Effector CD8-positive, alpha-beta T cell (primary cell): ENCODE measurements at regions not wholly inside any gene's neighbourhood (a gene's known extent, or its start where the extent isn't known, plus 50 kb on each side); places are given as distances from the start of the nearest gene placed in this dataset.
"Not testable (repeated sequence)": the region's sequence is repeated elsewhere in the genome, so short reads cannot be mapped to it uniquely, and the experiment has no call there.

Experiments
- DNase-seq: peaks from one replicate; lab custom pipeline; 2025; lab: John Stamatoyannopoulos, UW

GRCh38 chr10:64573623-64574325, 1052.6 kb downstream of the REEP3 start:
- no peak for DNase-seq

GRCh38 chr10:64574371-64574770, 1053.2 kb downstream of the REEP3 start:
- DNase-seq, result no peak

- no peak for DNase-seq
Measured at GRCh38 chr10:64576497-64576896, 1055.3 kb downstream of the REEP3 start.

DNA sequence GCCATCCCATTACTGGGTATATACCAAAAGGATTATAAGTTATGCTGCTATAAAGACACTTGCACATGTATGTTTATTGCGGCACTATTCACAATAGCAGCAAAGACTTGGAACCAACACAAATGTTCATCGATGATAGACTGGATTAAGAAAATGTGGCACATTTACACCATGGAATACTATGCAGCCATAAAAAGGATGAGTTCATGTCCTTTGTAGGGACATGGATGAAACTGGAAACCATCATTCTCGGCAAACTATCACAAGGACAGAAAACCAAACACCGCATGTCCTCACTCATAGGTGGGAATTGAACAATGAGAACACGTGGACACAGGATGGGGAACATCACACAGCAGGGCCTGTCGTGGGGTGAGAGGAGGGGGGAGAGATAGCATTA, 1057.6 kb downstream of the REEP3 start:
- not testable (repeated sequence) for DNase-seq

DNA sequence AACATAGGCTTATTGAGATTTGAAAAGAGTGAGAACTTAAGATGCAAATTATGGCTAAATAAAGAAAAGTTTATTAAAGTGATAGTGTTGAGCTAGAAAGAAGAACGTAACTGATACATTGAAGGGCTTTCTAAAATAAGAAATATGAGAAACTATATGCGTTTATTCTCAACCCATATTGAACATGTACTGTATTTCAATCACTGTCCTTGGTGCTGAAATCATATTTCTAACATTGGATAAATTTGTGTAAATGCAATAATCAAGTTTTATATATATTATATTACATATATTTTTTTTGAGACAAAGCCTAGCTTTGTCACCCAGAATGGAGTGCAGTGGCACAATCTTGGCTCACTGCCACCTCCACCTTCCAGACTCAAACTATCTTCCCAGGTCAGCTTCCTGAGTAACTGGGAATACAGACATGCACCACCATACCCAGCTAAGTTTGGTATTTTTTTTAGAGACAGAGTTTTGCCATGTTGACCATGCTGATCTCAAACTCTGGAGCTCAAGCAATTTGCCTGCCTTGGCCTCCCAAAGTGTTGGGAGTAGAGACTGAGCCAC, 1065.8 kb downstream of the REEP3 start:
- DNase-seq, result no peak

- no peak for DNase-seq
Measured at GRCh38 chr10:64594072-64594471, 1072.9 kb downstream of the REEP3 start.

- DNase-seq, result no peak
Measured at GRCh38 chr10:64598600-64598999, 1077.4 kb downstream of the REEP3 start.

DNA sequence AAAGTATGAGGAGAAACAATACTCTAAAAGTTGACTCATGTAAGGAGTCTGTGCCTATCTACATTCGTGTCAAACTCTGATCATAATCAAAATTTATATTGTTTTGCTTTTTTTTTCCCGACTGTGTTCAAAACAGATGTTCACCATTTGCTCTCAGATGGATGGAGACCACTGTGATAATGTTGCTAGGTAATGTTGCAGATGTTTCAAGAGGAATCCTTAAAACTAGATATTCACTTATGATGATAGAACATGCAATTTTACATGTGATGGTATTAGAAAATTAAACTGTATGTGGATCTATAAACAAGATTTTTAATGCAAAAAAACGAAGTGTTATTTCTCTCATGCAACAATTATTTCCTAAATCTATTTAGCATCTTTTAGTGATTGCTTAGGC, 1080.1 kb downstream of the REEP3 start:
- DNase-seq, result no peak

DNA sequence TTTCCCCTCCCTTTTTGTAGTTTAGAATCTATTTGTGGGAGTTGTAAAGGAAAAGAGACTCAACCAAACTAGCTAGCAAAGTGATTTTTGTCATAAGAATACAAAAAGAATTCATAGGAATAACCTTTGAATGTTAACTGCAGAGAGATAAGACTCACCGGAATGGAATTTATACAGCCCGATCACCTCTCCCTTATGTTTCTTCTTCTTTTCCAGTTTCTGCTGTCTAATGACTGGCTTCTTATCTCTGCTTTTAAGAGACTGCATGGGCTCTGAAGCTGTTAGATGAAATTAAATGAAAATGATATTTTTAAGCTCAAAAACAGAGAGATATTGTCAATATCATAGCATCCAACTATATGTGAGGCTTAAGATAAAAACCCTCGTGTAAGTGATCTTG, 1095.9 kb downstream of the REEP3 start:
- DNase-seq, result no peak

DNA sequence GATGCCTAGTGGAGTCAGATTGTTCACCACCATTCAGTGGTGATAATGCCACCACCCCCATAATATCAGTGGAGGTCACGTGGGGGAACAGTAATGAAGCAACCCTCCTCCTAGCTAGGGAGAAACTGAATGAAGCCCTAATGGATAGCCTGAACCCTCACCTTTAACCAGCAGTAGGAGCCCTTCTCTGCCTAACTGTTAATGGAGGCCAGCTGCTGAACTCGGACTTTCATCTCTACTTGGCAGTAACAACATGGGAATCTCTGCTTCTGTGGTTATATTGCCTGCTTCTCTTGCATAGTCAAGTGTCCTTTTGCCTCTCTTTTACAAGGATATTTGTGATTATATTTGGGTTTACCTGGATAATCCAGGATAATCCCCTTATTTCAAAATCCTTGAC, 1097.9 kb downstream of the REEP3 start:
- no peak for DNase-seq

DNA sequence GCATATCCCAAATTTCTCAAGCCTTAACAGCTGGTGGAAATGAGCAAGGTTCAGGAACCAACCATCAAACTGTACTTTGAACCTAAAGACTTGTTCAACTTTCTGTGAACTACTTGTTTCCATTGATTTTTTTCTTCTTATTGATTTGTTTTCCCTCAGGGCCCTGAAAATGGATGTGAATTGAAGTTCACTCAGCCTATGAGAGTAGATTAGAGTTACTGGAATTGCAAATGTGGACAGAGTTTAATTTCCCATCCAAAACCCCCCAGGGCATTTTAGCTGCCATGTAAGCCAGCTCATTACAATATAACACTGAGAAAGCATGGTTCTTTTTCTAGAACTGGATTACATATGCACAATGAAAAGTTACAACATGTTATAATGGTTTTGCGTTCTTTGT, 1105.7 kb downstream of the REEP3 start:
- DNase-seq, result no peak

- no peak for DNase-seq
Measured at GRCh38 chr10:64630534-64630933, 1109.3 kb downstream of the REEP3 start.

DNA sequence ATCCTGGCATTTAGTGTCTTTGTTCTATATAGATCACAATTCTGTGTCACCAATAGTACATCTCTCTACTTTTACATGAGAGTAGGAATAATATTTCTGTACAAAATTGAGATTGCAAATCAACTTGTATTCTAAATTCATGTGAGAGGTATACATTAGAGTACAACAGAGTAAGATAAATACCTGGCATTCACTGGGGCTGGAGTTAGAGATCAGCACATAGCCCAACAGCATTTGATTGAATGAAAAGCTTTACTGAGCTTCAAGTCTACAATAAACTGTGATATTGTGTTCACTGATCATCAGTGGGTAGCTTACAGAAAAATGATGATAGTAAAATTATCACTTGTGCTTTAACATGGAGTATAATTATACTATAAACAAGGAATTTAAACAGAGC, 1114.7 kb downstream of the REEP3 start:
- no peak for DNase-seq

- DNase-seq, result no peak
Measured at GRCh38 chr10:64636461-64636860, 1115.3 kb downstream of the REEP3 start.

GRCh38 chr10:64637939-64638338, 1116.7 kb downstream of the REEP3 start:
- no peak for DNase-seq

GRCh38 chr10:64648915-64649314, 1127.7 kb downstream of the REEP3 start:
- DNase-seq, result no peak

GRCh38 chr10:64658528-64658927, 1137.3 kb downstream of the REEP3 start:
- DNase-seq, result no peak

- DNase-seq, result no peak
Measured at GRCh38 chr10:64659311-64659710, 1138.1 kb downstream of the REEP3 start.

DNA sequence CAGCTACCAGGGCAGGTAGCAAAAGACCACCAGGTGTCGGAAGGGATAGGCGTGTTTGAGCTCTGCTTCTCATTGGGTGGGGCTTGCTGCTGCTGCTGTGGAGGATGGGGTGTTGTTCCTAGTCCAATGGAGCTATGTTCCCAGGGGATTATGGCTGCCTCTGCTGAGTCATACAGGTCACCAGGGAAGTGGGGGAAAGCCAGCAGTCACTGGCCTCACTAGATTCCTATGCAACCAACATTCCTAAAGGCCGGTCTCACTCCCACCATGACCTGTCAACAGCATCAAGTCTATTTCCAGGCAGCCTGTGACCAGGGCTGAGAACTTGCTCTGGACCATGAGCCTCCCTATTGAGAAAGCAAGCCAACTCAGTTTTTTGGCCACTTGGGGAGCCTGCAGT, 1160.8 kb downstream of the REEP3 start:
- DNase-seq, result no peak

GRCh38 chr10:64690194-64690593, 1169.0 kb downstream of the REEP3 start:
- DNase-seq, result no peak

DNA sequence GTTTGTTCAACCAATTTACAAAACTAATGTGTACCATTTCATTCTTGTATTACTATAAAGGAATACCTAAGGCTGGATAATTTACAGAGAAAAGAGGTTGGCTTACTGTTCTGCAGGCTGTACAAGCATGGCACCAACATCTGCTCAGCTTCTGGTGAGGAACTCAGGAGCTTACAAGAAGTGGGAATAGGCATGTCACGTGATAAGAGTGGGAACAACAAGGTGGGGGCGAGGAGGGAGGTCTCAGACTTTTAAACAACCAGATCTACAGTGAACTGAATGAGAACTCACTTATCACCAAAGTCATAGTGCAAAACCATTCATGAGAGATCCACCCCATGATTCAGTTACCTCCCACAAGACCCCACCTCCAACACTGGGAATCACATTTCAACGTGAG, 1178.0 kb downstream of the REEP3 start:
- DNase-seq, result no peak

DNA sequence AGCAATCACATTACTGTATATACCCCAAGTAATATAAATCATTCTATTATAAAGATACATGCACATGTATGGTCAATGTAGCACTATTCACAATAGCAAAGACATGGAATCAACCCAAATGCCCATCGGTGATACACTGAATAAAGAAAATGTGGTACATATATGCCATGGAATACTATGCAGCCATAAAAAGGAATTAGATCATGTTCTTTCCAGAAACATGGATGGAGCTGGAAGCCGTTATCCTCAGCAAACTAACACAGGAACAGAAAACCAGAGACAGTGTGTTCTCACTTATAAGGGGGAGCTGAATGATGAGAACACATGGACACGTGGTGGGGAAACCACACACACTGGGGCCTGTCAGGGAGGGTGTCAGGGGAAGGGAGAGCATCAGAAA, 1180.9 kb downstream of the REEP3 start:
- not testable (repeated sequence) for DNase-seq

DNA sequence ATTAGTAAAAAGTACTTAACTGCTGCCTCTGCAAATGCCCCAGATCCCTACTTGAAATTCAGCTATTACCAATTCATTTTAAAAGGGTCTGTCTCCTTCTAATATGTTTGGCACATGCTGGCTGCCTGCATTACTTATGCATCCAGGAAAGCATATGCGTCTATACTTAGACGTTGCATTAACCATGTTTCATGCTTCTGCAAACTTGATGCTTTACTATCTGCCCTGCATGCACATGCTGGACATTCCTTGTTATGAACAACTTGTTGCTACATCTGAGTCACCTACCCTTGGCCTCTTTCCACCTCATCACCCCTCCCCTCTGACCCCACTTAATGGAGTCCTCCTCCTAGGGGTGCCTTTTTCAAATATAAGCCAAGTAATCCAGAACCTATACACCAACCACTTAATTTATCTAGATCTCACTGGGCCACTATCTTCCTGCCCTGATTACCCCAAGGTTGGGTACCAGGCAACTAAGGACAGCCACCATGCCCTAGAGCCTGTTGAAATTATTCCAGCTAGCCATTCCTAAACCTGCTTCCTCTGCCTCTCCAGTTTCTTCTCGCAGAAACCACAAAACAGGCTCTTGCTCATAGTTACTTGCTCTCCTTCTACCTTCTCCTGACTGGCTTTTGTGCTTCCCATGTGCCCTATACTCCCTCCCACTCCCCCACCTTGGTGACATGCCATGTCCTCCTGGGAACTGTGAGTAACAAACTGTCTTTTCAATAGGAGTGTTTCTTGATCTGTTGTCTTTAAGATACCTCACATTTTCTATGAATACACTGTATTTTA, 1187.9 kb downstream of the REEP3 start:
- no peak for DNase-seq
